H1 (cell line): ENCODE measurements at regions not wholly inside any gene's neighbourhood (a gene's known extent, or its start where the extent isn't known, plus 50 kb on each side); places are given as distances from the start of the nearest gene placed in this dataset.

Source experiments
- CTCF ChIA-PET: fragments of 300-600 bp; sonication (Branson Sonifier 250); formaldehyde crosslinking; loops from one replicate; lab custom pipeline; 2021; ENCODE audit not compliant: partially characterized antibody; lab: Charles Lee
- POLR2A ChIA-PET: fragments of 300-600 bp; sonication (Branson Sonifier 250); formaldehyde crosslinking; loops from one replicate; lab custom pipeline; 2021; ENCODE audit warnings: inconsistent platforms; ENCODE audit not compliant: partially characterized antibody; lab: Charles Lee
- DNase-seq, 2 experiments: peaks; one replicate each; pipeline versions ENCODE4 v3.0.0 to v3.0.0-alpha.2; 2010 to 2022; ENCODE audit warnings: low spot score in 2 of 2, low read depth in 1 of 2, mixed read lengths in 1 of 2
- FAIRE-seq: peaks from 2 replicates; lab custom pipeline; 2011; peaks lifted over from hg19 to GRCh38; lab: Jason Lieb, UNC
- H2AFZ ChIP-seq: 2 replicates; pipeline ENCODE4 v1.8.1; 2012; ENCODE audit warnings: low read length, inconsistent platforms
- H2AK5ac ChIP-seq: 2 replicates; pipeline ENCODE4 v1.6.1; 2013; ENCODE audit warnings: low read depth, low read length
- H2BK120ac ChIP-seq: replicated peaks from 2 replicates; pipeline ENCODE3; 2013; ENCODE audit warnings: low read depth, low read length, inconsistent platforms
- H2BK12ac ChIP-seq: 2 replicates; pipeline ENCODE4 v1.6.1; 2013; ENCODE audit warnings: low read depth, low read length
- H2BK15ac ChIP-seq: 2 replicates; pipeline ENCODE4 v1.6.1; 2013; ENCODE audit warnings: low read length
- H2BK20ac ChIP-seq: 2 replicates; pipeline ENCODE4 v1.6.1; 2013; ENCODE audit warnings: low read length
- H2BK5ac ChIP-seq: 2 replicates; pipeline ENCODE4 v1.6.1; 2013; ENCODE audit warnings: low read depth, low read length
- H3K14ac ChIP-seq: 2 replicates; pipeline ENCODE4 v1.6.1; 2013; ENCODE audit warnings: inconsistent platforms; ENCODE audit not compliant: insufficient read length
- H3K18ac ChIP-seq: 2 replicates; pipeline ENCODE4 v1.6.1; 2013; ENCODE audit warnings: low read length; ENCODE audit errors: extremely low read depth
- H3K23ac ChIP-seq: 2 replicates; pipeline ENCODE4 v1.6.1; 2013; ENCODE audit warnings: inconsistent platforms; ENCODE audit not compliant: insufficient read length
- H3K23me2 ChIP-seq: 2 replicates; pipeline ENCODE4 v1.6.1; 2013; ENCODE audit warnings: low read depth, low read length
- H3K27ac ChIP-seq: 2 replicates; pipeline ENCODE4 v1.6.1; 2011; ENCODE audit warnings: low read depth, low read length, inconsistent platforms
- H3K27me3 ChIP-seq, 4 experiments: replicated peaks in 1 of 4; 1 replicate in 1 of 4; 2 replicates in 3 of 4; pipeline versions ENCODE4 v1.6.1 to v1.8.1; 2011 to 2013; ENCODE audit warnings: low read length in 3 of 4, mild to moderate bottlenecking in 3 of 4, inconsistent platforms in 2 of 4, mixed read lengths in 2 of 4, moderate library complexity in 1 of 4; ENCODE audit not compliant: control insufficient read depth in 3 of 4, insufficient read depth in 3 of 4; ENCODE audit errors: extremely low read depth in 1 of 4
- H3K36me3 ChIP-seq, 4 experiments: 2 replicates each; pipeline versions ENCODE4 v1.6.1 to v1.8.1; 2011 to 2013; ENCODE audit warnings: mild to moderate bottlenecking in 4 of 4, low read length in 3 of 4, moderate library complexity in 2 of 4, control low read depth in 1 of 4, inconsistent platforms in 1 of 4; ENCODE audit not compliant: insufficient read depth in 4 of 4, control insufficient read depth in 2 of 4
- H3K4ac ChIP-seq: replicated peaks from 2 replicates; pipeline ENCODE3; 2013; ENCODE audit warnings: low read length, low read depth, mixed read lengths, inconsistent platforms; ENCODE audit not compliant: insufficient read length
- H3K4me1 ChIP-seq, 4 experiments: replicated peaks in 1 of 4; 1 replicate in 1 of 4; 2 replicates in 3 of 4; pipeline versions ENCODE4 v1.6.1 to v1.8.1; 2011 to 2013; ENCODE audit warnings: low read length in 3 of 4, inconsistent platforms in 2 of 4, mixed read lengths in 1 of 4; ENCODE audit not compliant: insufficient read depth in 4 of 4, control insufficient read depth in 3 of 4
- H3K4me2 ChIP-seq, 2 experiments: 2 replicates each; pipeline versions ENCODE4 v1.6.1 to v1.8.1; 2011 to 2013; ENCODE audit warnings: low read depth in 2 of 2, low read length in 2 of 2, control low read depth in 1 of 2, inconsistent platforms in 1 of 2, mild to moderate bottlenecking in 1 of 2; ENCODE audit not compliant: insufficient read depth in 1 of 2
- H3K4me3 ChIP-seq, 4 experiments: fragments of 200-600, 300-600 bp in 1 of 4; sonication (generic), shearing (Covaris generic), sonication (Bioruptor Twin) in 1 of 4; 2 replicates each; pipeline versions ENCODE4 v1.5.1 to v1.8.1; 2011 to 2016; ENCODE audit warnings: low read length in 4 of 4, low read depth in 3 of 4, control low read depth in 2 of 4, inconsistent platforms in 2 of 4, mild to moderate bottlenecking in 2 of 4, mixed read lengths in 1 of 4, moderate library complexity in 1 of 4; ENCODE audit not compliant: insufficient read depth in 2 of 4; ENCODE audit errors: extremely low read depth in 1 of 4
- H3K56ac ChIP-seq: replicated peaks from 2 replicates; pipeline ENCODE3; 2013; ENCODE audit warnings: low read depth, mild to moderate bottlenecking, mixed read lengths, low read length, inconsistent platforms; ENCODE audit not compliant: insufficient read length
- H3K79me1 ChIP-seq: 2 replicates; pipeline ENCODE4 v1.6.1; 2013; ENCODE audit warnings: low read depth, low read length, control low read depth
- H3K79me2 ChIP-seq, 2 experiments: 2 replicates each; pipeline versions ENCODE4 v1.6.1 to v1.8.1; 2012 to 2013; ENCODE audit warnings: low read length in 2 of 2, mild to moderate bottlenecking in 2 of 2, inconsistent platforms in 1 of 2; ENCODE audit not compliant: insufficient read depth in 2 of 2, control insufficient read depth in 1 of 2
- H3K9ac ChIP-seq, 4 experiments: replicated peaks in 1 of 4; 1 replicate in 1 of 4; 2 replicates in 3 of 4; pipeline versions ENCODE4 v1.6.1 to v1.8.1; 2011 to 2013; ENCODE audit warnings: low read depth in 3 of 4, low read length in 3 of 4, control low read depth in 2 of 4, mild to moderate bottlenecking in 2 of 4, moderate library complexity in 2 of 4, inconsistent platforms in 1 of 4; ENCODE audit errors: extremely low read depth in 1 of 4
- H3K9me3 ChIP-seq, 2 experiments: 2 replicates each; pipeline versions ENCODE4 v1.6.1 to v1.8.1; 2012 to 2013; ENCODE audit warnings: mild to moderate bottlenecking in 2 of 2, moderate library complexity in 2 of 2, control low read depth in 1 of 2, inconsistent platforms in 1 of 2, low read depth in 1 of 2, low read length in 1 of 2, mixed read lengths in 1 of 2; ENCODE audit not compliant: insufficient read depth in 2 of 2
- H4K20me1 ChIP-seq, 2 experiments: replicated peaks in 1 of 2; 2 replicates each; pipeline versions ENCODE3 to v1.8.1; 2011 to 2013; ENCODE audit warnings: inconsistent platforms in 2 of 2, low read length in 2 of 2, mild to moderate bottlenecking in 1 of 2; ENCODE audit not compliant: insufficient read depth in 2 of 2, control insufficient read depth in 1 of 2
- H4K5ac ChIP-seq: 2 replicates; pipeline ENCODE4 v1.6.1; 2013; ENCODE audit warnings: low read length, low read depth, mixed read lengths, inconsistent platforms; ENCODE audit not compliant: insufficient read length
- H4K8ac ChIP-seq: 2 replicates; pipeline ENCODE4 v1.8.0; 2013; ENCODE audit warnings: mild to moderate bottlenecking, moderate library complexity, low read length, inconsistent platforms; ENCODE audit not compliant: insufficient read depth; ENCODE audit errors: extremely low read depth
- H4K91ac ChIP-seq: replicated peaks from 2 replicates; pipeline ENCODE3; 2013; ENCODE audit warnings: low read length, mixed read lengths, inconsistent platforms; ENCODE audit not compliant: insufficient read length
- ATF2 ChIP-seq: IDR thresholded peaks from 2 replicates; pipeline ENCODE4 v1.6.1; 2012; ENCODE audit warnings: low read length, inconsistent platforms
- BACH1 ChIP-seq: IDR thresholded peaks from 2 replicates; pipeline ENCODE4 v1.6.1; 2012; ENCODE audit warnings: low read length, improper control_type of control experiment
- BCL11A ChIP-seq, 2 experiments: IDR thresholded peaks; one replicate each; pipeline ENCODE4 v1.6.1; 2011; ENCODE audit warnings: low read depth in 2 of 2, low read length in 2 of 2, mild to moderate bottlenecking in 2 of 2
- CBX5 ChIP-seq: fragments of 300-800, 300-1000 bp; sonication (generic); IDR thresholded peaks from 2 replicates; pipeline ENCODE4 v1.7.1; 2016; ENCODE audit warnings: antibody characterized with exemption, low read length, low read depth
- CHD2 ChIP-seq: IDR thresholded peaks from 2 replicates; pipeline ENCODE4 v1.6.1; 2012; ENCODE audit warnings: low read length, improper control_type of control experiment
- CTBP2 ChIP-seq: IDR thresholded peaks from 2 replicates; pipeline ENCODE4 v1.7.0; 2011; ENCODE audit warnings: borderline replicate concordance, mild to moderate bottlenecking, moderate library complexity, mixed read lengths, low read length; ENCODE audit not compliant: insufficient read depth, insufficient read length
- JUND ChIP-seq: IDR thresholded peaks from 2 replicates; pipeline ENCODE4 v1.6.1; 2011; ENCODE audit warnings: mild to moderate bottlenecking, improper control_type of control experiment, low read length
- KDM4A ChIP-seq: IDR thresholded peaks from one replicate; pipeline ENCODE4 v1.7.1; 2012; ENCODE audit warnings: low read depth, mild to moderate bottlenecking, moderate library complexity, low read length, inconsistent platforms; ENCODE audit not compliant: severe bottlenecking
- POLR2A ChIP-seq, 2 experiments: IDR thresholded peaks; 1 replicate in 1 of 2; 2 replicates in 1 of 2; pipeline ENCODE4 v1.6.1; 2011; ENCODE audit warnings: low read depth in 2 of 2, low read length in 2 of 2, mild to moderate bottlenecking in 2 of 2; ENCODE audit errors: control extremely low read depth in 1 of 2
- POLR2AphosphoS5 ChIP-seq: IDR thresholded peaks from 2 replicates; pipeline ENCODE4 v1.6.1; 2011; ENCODE audit warnings: low read depth, low read length
- SIRT6 ChIP-seq: IDR thresholded peaks from one replicate; pipeline ENCODE4 v1.7.1; 2012; ENCODE audit warnings: low read length, inconsistent platforms
- SIX5 ChIP-seq: IDR thresholded peaks from 2 replicates; pipeline ENCODE4 v1.6.1; 2011; ENCODE audit warnings: mild to moderate bottlenecking, low read depth, low read length
- SP1 ChIP-seq: IDR thresholded peaks from 2 replicates; pipeline ENCODE4 v1.6.1; 2011; ENCODE audit warnings: low read depth, low read length
- SUZ12 ChIP-seq: fragments of 200-600 bp; sonication (generic); IDR thresholded peaks from 2 replicates; pipeline ENCODE4 v1.6.1; 2012; ENCODE audit warnings: mild to moderate bottlenecking, inconsistent platforms, low read length, moderate library complexity, mixed read lengths
- TCF12 ChIP-seq: IDR thresholded peaks from 2 replicates; pipeline ENCODE4 v1.6.1; 2011; ENCODE audit warnings: low read depth, mild to moderate bottlenecking, low read length
- WGBS, 2 experiments: shearing (Covaris generic) in 1 of 2; methylation state at CpG; one replicate each; pipeline versions ENCODE4 v1.1.6 to v1.1.7; 2013 to 2015; ENCODE audit warnings: low lambda C conversion rate in 2 of 2, mixed read lengths in 2 of 2, inconsistent platforms in 1 of 2, low coverage in 1 of 2, missing lambda C conversion rate in 1 of 2; ENCODE audit not compliant: insufficient replicate concordance in 2 of 2, insufficient coverage in 1 of 2, insufficient read length in 1 of 2; ENCODE audit errors: extremely low coverage in 1 of 2, missing lambda C conversion rate in 1 of 2; 5-methylcytosine and 5-hydroxymethylcytosine counted together

- Histone ChIP-seq H3K27ac (no peak overlapping the region), H3K4ac (no peak overlapping the region), H4K91ac (no peak overlapping the region), H4K20me1 (no peaks in the 10 kb centered on the region), H3K56ac (no peak overlapping the region), H3K4me2 (no peak overlapping the region), H3K23me2 (no peaks in the 10 kb centered on the region; the same call in 1 of the 2 replicates), H3K79me2 (no peaks in the 10 kb centered on the region), H3K9ac (no peak overlapping the region), H2BK120ac (no peak overlapping the region), H2AFZ (no peak overlapping the region), H4K8ac (no peak overlapping the region), H3K4me3 (no peak overlapping the region), H3K18ac (no peak overlapping the region), H3K4me1 (no peaks in the 10 kb centered on the region; a peak in 1 of 7 replicates), H2AK5ac (no peak overlapping the region), H2BK5ac (no peak overlapping the region), H3K23ac (no peak overlapping the region), H3K79me1 (no peaks in the 10 kb centered on the region), H2BK20ac (no peak overlapping the region), H3K36me3 (no peaks in the 10 kb centered on the region), H2BK12ac (no peak overlapping the region), H3K27me3 (no peaks in the 10 kb centered on the region), H3K9me3 (no peaks in the 10 kb centered on the region), H2BK15ac (no peak overlapping the region), H4K5ac (no peak overlapping the region), H3K14ac (no peak overlapping the region)
- FAIRE-seq (no peak), DNase-seq (no peak)
- CTCF ChIA-PET, result interaction anchor here (1.2 kb wide), 1 partner anchor 11 kb away, joined by 5 read pairs; no protein-coding TSS in a partner anchor
- POLR2A ChIA-PET, result no interaction called here
- WGBS, 2 experiments, result 87% methylated on average over 1 of the region's 1 CpG; no CpG with 5 or more reads in 1 of the 2 experiments
- no peak for TF ChIP-seq SP1
- no peak for TF ChIP-seq KDM4A
- TF ChIP-seq JUND, result no peak
- no peak for TF ChIP-seq BCL11A (IDR thresholded peaks at IDR 0.05; ENCODE audit: low read depth in 2 of 2, low read length in 2 of 2)
- TF ChIP-seq CBX5, result no peak
- no peak for TF ChIP-seq ATF2
- no peak for TF ChIP-seq CTBP2
- TF ChIP-seq SIRT6, result no peak
- TF ChIP-seq TCF12, result no peak
- TF ChIP-seq SIX5, result no peak
- no peak for TF ChIP-seq POLR2AphosphoS5
- TF ChIP-seq BACH1, result no peak
- TF ChIP-seq CHD2, result no peak
- no peak for TF ChIP-seq POLR2A (IDR thresholded peaks at IDR 0.05; ENCODE audit: control extremely low read depth in 1 of 2, low read depth in 2 of 2, low read length in 2 of 2)
- TF ChIP-seq SUZ12, result no peak
Observed at GRCh38 chr12:47015381-47015780, 64.0 kb upstream of the PCED1B start.
